Upper lobe of right lung (tissue), 1 donor: ENCODE measurements at regions not wholly inside any gene's neighbourhood (a gene's known extent, or its start where the extent isn't known, plus 50 kb on each side); places are given as distances from the start of the nearest gene placed in this dataset.

Experiments used
- ATAC-seq: fragments of 200-7000 bp; cut with Tn5 transposase; one replicate; pipeline ENCODE4 v1.9.1; 2020; ENCODE audit warnings: mild to moderate bottlenecking, moderate library complexity
- DNase-seq: peaks from one replicate; pipeline ENCODE4 v3.0.0-alpha.2; 2020
- H3K27ac ChIP-seq: fragments of 200-600 bp; one replicate; pipeline ENCODE4 v1.8.0; 2022
- H3K27me3 ChIP-seq: fragments of 200-600 bp; one replicate; pipeline ENCODE4 v1.8.0; 2022; ENCODE audit warnings: mild to moderate bottlenecking
- H3K36me3 ChIP-seq: fragments of 200-600 bp; one replicate; pipeline ENCODE4 v1.8.0; 2022
- H3K4me1 ChIP-seq: fragments of 200-600 bp; one replicate; pipeline ENCODE4 v1.8.0; 2022
- H3K4me3 ChIP-seq: fragments of 200-600 bp; one replicate; pipeline ENCODE4 v1.8.0; 2022; ENCODE audit warnings: mild to moderate bottlenecking
- H3K9me3 ChIP-seq: fragments of 200-600 bp; one replicate; pipeline ENCODE4 v1.8.0; 2022
- CTCF ChIP-seq: fragments of 200-600 bp; IDR thresholded peaks from one replicate; pipeline ENCODE4 v1.8.0; 2022; ENCODE audit warnings: antibody characterized with exemption
- intact Hi-C: fragments of 100-400 bp; cut with DNase I; formaldehyde crosslinking; loops from one replicate; pipeline ENCODE4 v1.11.0; 2022
- donor health status: DM: no; HTN: yes; CAD: no; lungs with severe emphysema.

GRCh38 chr6:112786801-112787200 is 439.7 kb downstream of the RFPL4B start:
- ATAC-seq, result no peak
- Histone ChIP-seq H3K4me1 (no peaks in the 10 kb centered on the region), H3K27me3 (no peaks in the 10 kb centered on the region), H3K27ac (no peak overlapping the region), H3K9me3 (no peaks in the 10 kb centered on the region), H3K4me3 (no peak overlapping the region), H3K36me3 (no peaks in the 10 kb centered on the region)
- DNase-seq, result no peak
- intact Hi-C loops, result no loop called here
- no peak for TF ChIP-seq CTCF

DNA sequence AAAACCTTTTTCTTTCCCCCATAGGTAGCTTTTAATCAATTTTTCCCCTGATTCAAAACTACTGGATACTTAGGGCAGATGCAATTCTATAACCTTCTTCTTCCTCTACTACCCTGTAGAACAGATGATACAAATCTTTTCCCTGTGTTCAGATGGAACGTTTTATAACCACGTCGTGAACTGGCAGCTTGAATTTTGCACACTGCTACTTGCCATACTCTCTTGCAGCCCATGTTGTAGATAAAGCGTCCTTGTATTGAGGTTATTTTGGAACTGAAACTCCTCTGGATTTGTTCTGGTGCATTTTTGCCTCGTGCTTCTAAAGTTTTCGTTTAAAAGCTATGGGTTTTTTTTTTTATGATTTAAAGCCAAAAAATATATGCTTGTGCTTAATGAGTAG is 440.2 kb downstream of the RFPL4B start:
- Histone ChIP-seq H3K36me3 (no peaks in the 10 kb centered on the region), H3K27me3 (no peaks in the 10 kb centered on the region), H3K9me3 (no peaks in the 10 kb centered on the region), H3K4me1 (no peaks in the 10 kb centered on the region), H3K4me3 (no peak overlapping the region), H3K27ac (no peak overlapping the region)
- DNase-seq (no peak), ATAC-seq (no peak)
- TF ChIP-seq CTCF, result no peak
- intact Hi-C loops, result no loop called here

GRCh38 chr6:112795316-112795715 is 448.2 kb downstream of the RFPL4B start:
- Histone ChIP-seq H3K36me3 (no peaks in the 10 kb centered on the region), H3K4me1 (no peaks in the 10 kb centered on the region), H3K4me3 (no peak overlapping the region), H3K27me3 (no peaks in the 10 kb centered on the region), H3K9me3 (no peaks in the 10 kb centered on the region), H3K27ac (no peak overlapping the region)
- no peak for DNase-seq
- ATAC-seq, result no peak
- intact Hi-C loops, result no loop called here
- no peak for TF ChIP-seq CTCF

DNA sequence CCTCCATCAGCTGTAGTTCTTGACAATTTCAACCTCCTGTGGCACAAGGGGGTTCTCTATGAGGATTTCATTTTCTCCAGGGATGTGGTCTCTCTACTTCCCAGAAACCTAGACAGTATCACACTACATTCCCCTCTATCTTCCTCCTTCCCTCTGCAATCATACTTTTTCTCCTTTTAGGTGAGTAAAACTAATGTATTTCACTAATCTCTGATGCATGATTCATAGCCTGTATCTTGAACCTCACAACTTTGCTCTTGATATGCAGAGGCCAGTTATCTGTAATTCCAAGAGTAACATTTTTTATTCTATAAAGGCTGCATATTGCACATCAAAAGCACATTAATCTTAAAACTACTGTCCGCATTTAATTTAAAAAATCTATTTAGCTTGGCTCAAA is 449.6 kb downstream of the RFPL4B start:
- H3K27me3 ChIP-seq, result no peaks in the 10 kb centered on the region
- no peaks in the 10 kb centered on the region for H3K4me1 ChIP-seq
- H3K27ac ChIP-seq, result no peak overlapping the region
- intact Hi-C loops, result no loop called here
- no peak for TF ChIP-seq CTCF
- no peaks in the 10 kb centered on the region for H3K36me3 ChIP-seq
- DNase-seq, result no peak
- H3K4me3 ChIP-seq, result no peak overlapping the region
- no peaks in the 10 kb centered on the region for H3K9me3 ChIP-seq
- ATAC-seq, result no peak

GRCh38 chr6:112799889-112800288 is 452.8 kb downstream of the RFPL4B start:
- no peak overlapping the region for H3K4me3 ChIP-seq
- no peaks in the 10 kb centered on the region for H3K27me3 ChIP-seq
- no peaks in the 10 kb centered on the region for H3K4me1 ChIP-seq
- H3K27ac ChIP-seq, result no peak overlapping the region
- DNase-seq (no peak), ATAC-seq (no peak)
- H3K9me3 ChIP-seq, result no peaks in the 10 kb centered on the region
- intact Hi-C loops, result no loop called here
- H3K36me3 ChIP-seq, result no peaks in the 10 kb centered on the region
- TF ChIP-seq CTCF, result no peak

GRCh38 chr6:112800439-112800838 is 453.3 kb downstream of the RFPL4B start:
- ATAC-seq, result no peak
- Histone ChIP-seq H3K27ac (no peak overlapping the region), H3K4me3 (no peak overlapping the region), H3K9me3 (no peaks in the 10 kb centered on the region), H3K4me1 (no peaks in the 10 kb centered on the region), H3K36me3 (no peaks in the 10 kb centered on the region), H3K27me3 (no peaks in the 10 kb centered on the region)
- no peak for DNase-seq
- intact Hi-C loops, result no loop called here
- TF ChIP-seq CTCF, result no peak
